Ishikawa (cell line): ENCODE measurements at regions not wholly inside any gene's neighbourhood (a gene's known extent, or its start where the extent isn't known, plus 50 kb on each side); places are given as distances from the start of the nearest gene placed in this dataset.

Source experiments
- CEBPB ChIP-seq: IDR thresholded peaks from 2 replicates; pipeline ENCODE4 v1.6.1; 2012
- EP300 ChIP-seq: IDR thresholded peaks from 2 replicates; pipeline ENCODE4 v1.6.1; 2012; ENCODE audit warnings: borderline replicate concordance
- MAX ChIP-seq: IDR thresholded peaks from 2 replicates; pipeline ENCODE4 v1.6.1; 2012
- REST ChIP-seq: IDR thresholded peaks from 2 replicates; pipeline ENCODE4 v1.6.1; 2012; ENCODE audit warnings: low read depth, mild to moderate bottlenecking
- TAF1 ChIP-seq: IDR thresholded peaks from 2 replicates; pipeline ENCODE4 v1.6.1; 2012; ENCODE audit warnings: low read depth, mild to moderate bottlenecking
- YY1 ChIP-seq: IDR thresholded peaks from 2 replicates; pipeline ENCODE4 v1.6.1; 2012; ENCODE audit warnings: low read depth
- ZBTB7A ChIP-seq: IDR thresholded peaks from 2 replicates; pipeline ENCODE4 v1.6.1; 2012; ENCODE audit warnings: low read depth

GRCh38 chr1:94351481-94351880 lies 66.7 kb upstream of the ABCD3 start:
- no peak for TF ChIP-seq YY1
- TF ChIP-seq CEBPB, result no peak
- TF ChIP-seq REST, result no peak
- TF ChIP-seq ZBTB7A, result no peak
- TF ChIP-seq EP300, result no peak
- TF ChIP-seq MAX, result no peak
- no peak for TF ChIP-seq TAF1
